Right cardiac atrium (tissue), 5 donors: ENCODE measurements at regions not wholly inside any gene's neighbourhood (a gene's known extent, or its start where the extent isn't known, plus 50 kb on each side); places are given as distances from the start of the nearest gene placed in this dataset.

Experiments
- ATAC-seq, 2 donors: fragments of 200-7000 bp; cut with Tn5 transposase; one replicate each; pipeline versions ENCODE4 v1.8.0 to v1.9.1; 2020; ENCODE audit warnings: moderate library complexity in 2 of 2, mild to moderate bottlenecking in 1 of 2
- DNase-seq, 3 donors: peaks; one replicate each; pipeline ENCODE4 v3.0.0-alpha.2; 2020
- H3K27ac ChIP-seq: one replicate; pipeline ENCODE4 v1.5.1; 2013; ENCODE audit warnings: mild to moderate bottlenecking, low read length, control low read depth, moderate library complexity
- H3K27me3 ChIP-seq: one replicate; pipeline ENCODE4 v1.6.1; 2013; ENCODE audit not compliant: control insufficient read depth, insufficient read depth
- H3K4me1 ChIP-seq: one replicate; pipeline ENCODE4 v1.6.1; 2013; ENCODE audit warnings: low read length; ENCODE audit not compliant: control insufficient read depth, insufficient read depth
- H3K4me3 ChIP-seq: one replicate; pipeline ENCODE4 v1.5.1; 2013; ENCODE audit warnings: low read length, control low read depth
- H3K9me3 ChIP-seq: one replicate; pipeline ENCODE4 v1.6.1; 2013; ENCODE audit warnings: low read length; ENCODE audit not compliant: control insufficient read depth
- WGBS: extraction: QIAGEN DNeasy Blood & Tissue Kit; methylation state at CpG from one replicate; pipeline ENCODE4 v1.1.7; 2013; 5-methylcytosine and 5-hydroxymethylcytosine counted together
- intact Hi-C, 4 donors: fragments of 100-400 bp; cut with DNase I; formaldehyde crosslinking; loops; one replicate each; pipeline versions ENCODE4 v1.11.0 to v1.14.0; 2022 to 2023
- donor health status: healthy with polysubstance abuse.
- donor health status: DM: no; HTN: yes; CAD: no.
- donor health status: DM: no; HTN: no; CAD: no.
- donor health status: DM: no; HTN: yes; CAD: no; lungs with severe emphysema.
- donor health status: DM: yes; HTN: yes; CAD: no.

- 68% methylated on average over 1 of the region's 1 CpG for WGBS
Observed at GRCh38 chr9:3161912-3162311, 318.0 kb upstream of the PUM3 start.

GRCh38 chr9:3157011-3157410, 313.1 kb upstream of the PUM3 start:
- WGBS = 84% methylated on average over 9 of the region's 9 CpGs
- H3K9me3 ChIP-seq = no peaks in the 10 kb centered on the region
- H3K27me3 ChIP-seq = no peaks in the 10 kb centered on the region
- intact Hi-C loops = no loop called here
- no peaks in the 10 kb centered on the region for H3K4me1 ChIP-seq
- ATAC-seq (no peak), DNase-seq (no peak)
- H3K4me3 ChIP-seq = no peak overlapping the region
- no peak overlapping the region for H3K27ac ChIP-seq

More at GRCh38 chr9:3161912-3162311, 318.0 kb upstream of the PUM3 start:
- Histone ChIP-seq H3K9me3 (no peaks in the 10 kb centered on the region), H3K27ac (no peak overlapping the region), H3K27me3 (no peaks in the 10 kb centered on the region), H3K4me1 (no peaks in the 10 kb centered on the region), H3K4me3 (no peak overlapping the region)
- no peak for DNase-seq
- intact Hi-C loops = no loop called here
- no peak for ATAC-seq

- DNase-seq (no peak), ATAC-seq (no peak)
- no peak overlapping the region for H3K27ac ChIP-seq
- no peaks in the 10 kb centered on the region for H3K4me1 ChIP-seq
- no peaks in the 10 kb centered on the region for H3K27me3 ChIP-seq
- intact Hi-C loops = no loop called here
- no peak overlapping the region for H3K4me3 ChIP-seq
- 51% methylated on average over 7 of the region's 7 CpGs for WGBS
- H3K9me3 ChIP-seq = no peaks in the 10 kb centered on the region
Observed at GRCh38 chr9:3151672-3152576, 308.0 kb upstream of the PUM3 start.

- ATAC-seq (no peak), DNase-seq (no peak)
- intact Hi-C loops = no loop called here
- Histone ChIP-seq H3K9me3 (no peaks in the 10 kb centered on the region), H3K4me1 (no peaks in the 10 kb centered on the region), H3K4me3 (no peak overlapping the region), H3K27me3 (no peaks in the 10 kb centered on the region), H3K27ac (no peak overlapping the region)
- 42% methylated on average over 3 of the region's 3 CpGs for WGBS
Observed at GRCh38 chr9:3150074-3150473, 306.2 kb upstream of the PUM3 start.

- ATAC-seq (no peak), DNase-seq (no peak)
- WGBS = 64% methylated on average over 10 of the region's 10 CpGs
- intact Hi-C loops = no loop called here
- H3K9me3 ChIP-seq = no peaks in the 10 kb centered on the region
- no peak overlapping the region for H3K4me3 ChIP-seq
- H3K27ac ChIP-seq = no peak overlapping the region
- H3K4me1 ChIP-seq = no peaks in the 10 kb centered on the region
- H3K27me3 ChIP-seq = no peaks in the 10 kb centered on the region
Observed at GRCh38 chr9:3138231-3139229, 294.6 kb upstream of the PUM3 start.

- Histone ChIP-seq H3K9me3 (no peaks in the 10 kb centered on the region), H3K4me3 (no peak overlapping the region), H3K4me1 (no peaks in the 10 kb centered on the region), H3K27ac (no peak overlapping the region), H3K27me3 (no peaks in the 10 kb centered on the region)
- no peak for ATAC-seq
- no peak for DNase-seq
- intact Hi-C loops = no loop called here
- 61% methylated on average over 3 of the region's 3 CpGs for WGBS
Observed at GRCh38 chr9:3137347-3137695, 293.4 kb upstream of the PUM3 start.

- 61% methylated on average over 6 of the region's 6 CpGs for WGBS
- intact Hi-C loops = no loop called here
- ATAC-seq = no peak
Observed at GRCh38 chr9:3136686-3137346, 292.9 kb upstream of the PUM3 start.

GRCh38 chr9:3136230-3136629, 292.3 kb upstream of the PUM3 start:
- Histone ChIP-seq H3K9me3 (no peaks in the 10 kb centered on the region), H3K4me3 (no peak overlapping the region), H3K27me3 (no peaks in the 10 kb centered on the region), H3K27ac (no peak overlapping the region), H3K4me1 (no peaks in the 10 kb centered on the region)
- ATAC-seq (no peak), DNase-seq (no peak)
- intact Hi-C loops = no loop called here
- WGBS = 89% methylated on average over 1 of the region's 1 CpG

More at GRCh38 chr9:3136686-3137346, 292.9 kb upstream of the PUM3 start:
- Histone ChIP-seq H3K4me1 (no peaks in the 10 kb centered on the region), H3K9me3 (no peaks in the 10 kb centered on the region), H3K27me3 (no peaks in the 10 kb centered on the region), H3K4me3 (no peak overlapping the region), H3K27ac (no peak overlapping the region)
- no peak for DNase-seq

- Histone ChIP-seq H3K27me3 (no peaks in the 10 kb centered on the region), H3K4me1 (no peaks in the 10 kb centered on the region), H3K9me3 (no peaks in the 10 kb centered on the region), H3K27ac (no peak overlapping the region), H3K4me3 (no peak overlapping the region)
- DNase-seq = no peak
- ATAC-seq = no peak
- intact Hi-C loops = no loop called here
- 67% methylated on average over 1 of the region's 1 CpG for WGBS
Observed at GRCh38 chr9:3127564-3127963, 283.7 kb upstream of the PUM3 start.

GRCh38 chr9:3125602-3126405, 281.9 kb upstream of the PUM3 start:
- no peak for ATAC-seq
- H3K27me3 ChIP-seq = no peaks in the 10 kb centered on the region
- intact Hi-C loops = no loop called here
- 60% methylated on average over 6 of the region's 6 CpGs for WGBS
- no peaks in the 10 kb centered on the region for H3K9me3 ChIP-seq
- H3K4me3 ChIP-seq = no peak overlapping the region
- DNase-seq = no peak
- H3K4me1 ChIP-seq = no peaks in the 10 kb centered on the region
- H3K27ac ChIP-seq = no peak overlapping the region
